Neural cell (in vitro differentiated cells): ENCODE measurements at regions not wholly inside any gene's neighbourhood (a gene's known extent, or its start where the extent isn't known, plus 50 kb on each side); places are given as distances from the start of the nearest gene placed in this dataset.

Experiments used
- H2AFZ ChIP-seq: fragments of 200-600, 300-800 bp; sonication (generic), shearing (Covaris generic); 2 replicates; pipeline ENCODE4 v1.6.0; 2014; ENCODE audit warnings: low read depth, mild to moderate bottlenecking, antibody characterized with exemption, low read length, moderate library complexity
- H3F3A ChIP-seq: fragments of 200-600 bp; shearing (Covaris generic); 2 replicates; pipeline ENCODE4 v1.6.1; 2016; ENCODE audit warnings: mild to moderate bottlenecking, moderate library complexity, mixed read lengths, antibody characterized with exemption, low read length; ENCODE audit not compliant: insufficient read depth, poor library complexity, severe bottlenecking
- H3K27ac ChIP-seq: fragments of 200-600, 300-800 bp; sonication (generic), shearing (Covaris generic); 2 replicates; pipeline ENCODE4 v1.5.1; 2014; ENCODE audit warnings: mild to moderate bottlenecking, low read length, moderate library complexity
- H3K27me3 ChIP-seq: fragments of 300-800, 200-600 bp; sonication (generic), shearing (Covaris generic); 2 replicates; pipeline ENCODE4 v1.6.0; 2014; ENCODE audit warnings: mild to moderate bottlenecking, low read depth, low read length, moderate library complexity; ENCODE audit not compliant: insufficient read depth
- H3K36me3 ChIP-seq: fragments of 300-800, 200-600 bp; sonication (generic), shearing (Covaris generic); 2 replicates; pipeline ENCODE4 v1.5.1; 2014; ENCODE audit warnings: mild to moderate bottlenecking, antibody characterized with exemption, low read length, moderate library complexity; ENCODE audit not compliant: insufficient read depth
- H3K4me2 ChIP-seq: fragments of 300-800, 200-600 bp; sonication (generic), shearing (Covaris generic); 2 replicates; pipeline ENCODE4 v1.6.0; 2014; ENCODE audit warnings: mild to moderate bottlenecking, low read length
- H3K4me3 ChIP-seq: fragments of 300-800, 200-600 bp; sonication (generic), shearing (Covaris generic); 2 replicates; pipeline ENCODE4 v1.5.1; 2014; ENCODE audit warnings: mild to moderate bottlenecking, low read length, moderate library complexity
- H3K79me2 ChIP-seq: fragments of 200-600 bp; shearing (Covaris generic); replicated peaks from 2 replicates; pipeline ENCODE4 v1.6.0; 2014; ENCODE audit warnings: mild to moderate bottlenecking, low read length, moderate library complexity; ENCODE audit not compliant: insufficient read depth
- H3K9ac ChIP-seq: fragments of 300-800, 200-600 bp; sonication (generic), shearing (Covaris generic); 2 replicates; pipeline ENCODE4 v1.6.1; 2016; ENCODE audit warnings: mild to moderate bottlenecking, low read length, mixed read lengths
- H3K9me2 ChIP-seq: fragments of 200-600 bp; shearing (Covaris generic); 2 replicates; pipeline ENCODE4 v1.6.1; 2016; ENCODE audit warnings: mild to moderate bottlenecking, low read length, mixed read lengths; ENCODE audit not compliant: insufficient read depth
- H3K9me3 ChIP-seq: fragments of 200-600, 300-800 bp; sonication (generic), shearing (Covaris generic); 2 replicates; pipeline ENCODE4 v1.6.1; 2016; ENCODE audit warnings: mild to moderate bottlenecking, mixed run types, low read length, moderate library complexity, mixed read lengths
- H4K20me1 ChIP-seq: fragments of 200-600 bp; shearing (Covaris generic); 2 replicates; pipeline ENCODE4 v1.6.1; 2016; ENCODE audit warnings: mild to moderate bottlenecking, mixed run types; ENCODE audit not compliant: insufficient read depth
- EP300 ChIP-seq: fragments of 450-650 bp; conservative IDR thresholded peaks from 2 replicates; pipeline ENCODE4 v1.6.1; 2014; ENCODE audit warnings: antibody characterized with exemption, mild to moderate bottlenecking, moderate library complexity; ENCODE audit not compliant: poor library complexity, severe bottlenecking
- EZH2 ChIP-seq: fragments of 200-600, 300-800 bp; shearing (Covaris generic), sonication (generic); IDR thresholded peaks from 2 replicates; pipeline ENCODE4 v1.6.1; 2014; ENCODE audit warnings: antibody characterized with exemption, low read length, borderline replicate concordance, mild to moderate bottlenecking; ENCODE audit not compliant: insufficient read depth, poor library complexity, severe bottlenecking
- MXI1 ChIP-seq: fragments of 450-650 bp; conservative IDR thresholded peaks from 2 replicates; pipeline ENCODE4 v1.6.1; 2014; ENCODE audit warnings: antibody characterized with exemption, mild to moderate bottlenecking; ENCODE audit not compliant: poor library complexity, severe bottlenecking
- POLR2AphosphoS5 ChIP-seq: IDR thresholded peaks from 2 replicates; pipeline ENCODE4 v1.6.1; 2012
- RAD21 ChIP-seq: fragments of 450-650 bp; conservative IDR thresholded peaks from 2 replicates; pipeline ENCODE4 v1.6.1; 2014; ENCODE audit warnings: antibody characterized with exemption, mild to moderate bottlenecking, moderate library complexity
- REST ChIP-seq: IDR thresholded peaks from 2 replicates; pipeline ENCODE4 v1.6.1; 2012; ENCODE audit warnings: borderline replicate concordance
- SMC3 ChIP-seq: fragments of 450-650 bp; conservative IDR thresholded peaks from 2 replicates; pipeline ENCODE4 v1.6.1; 2014; ENCODE audit warnings: antibody characterized with exemption, mild to moderate bottlenecking, moderate library complexity; ENCODE audit not compliant: poor library complexity
- TAF1 ChIP-seq: IDR thresholded peaks from 2 replicates; pipeline ENCODE4 v1.6.1; 2012; ENCODE audit warnings: low read depth
- TF ChIP-seq, protein P1 (sequence below): fragments of 450-650 bp; IDR thresholded peaks from 2 replicates; pipeline ENCODE4 v1.5.1; 2014; ENCODE audit warnings: antibody characterized with exemption, mild to moderate bottlenecking, moderate library complexity; ENCODE audit not compliant: poor library complexity, severe bottlenecking

GRCh38 chr4:140251571-140251970, 97.6 kb upstream of the MAML3 start:
- H3K4me3 ChIP-seq = no peak overlapping the region
- H4K20me1 ChIP-seq = no peaks in the 10 kb centered on the region
- H3F3A ChIP-seq = no peaks in the 10 kb centered on the region
- H3K79me2 ChIP-seq = no peaks in the 10 kb centered on the region
- H3K36me3 ChIP-seq = no peaks in the 10 kb centered on the region
- no peak overlapping the region for H3K4me2 ChIP-seq
- H3K9ac ChIP-seq = no peak overlapping the region
- H3K27ac ChIP-seq = no peak overlapping the region
- H2AFZ ChIP-seq = no peak overlapping the region
- no peaks in the 10 kb centered on the region for H3K9me2 ChIP-seq
- no peaks in the 10 kb centered on the region for H3K27me3 ChIP-seq
- no peaks in the 10 kb centered on the region for H3K9me3 ChIP-seq
- no peak for TF ChIP-seq RAD21
- no peak for TF ChIP-seq EZH2
- no peak for TF ChIP-seq SMC3
- TF ChIP-seq TAF1 = no peak
- TF ChIP-seq MXI1 = no peak
- TF ChIP-seq REST = no peak
- TF ChIP-seq POLR2AphosphoS5 = no peak
- TF ChIP-seq EP300 = no peak
- TF ChIP-seq, protein P1, sequence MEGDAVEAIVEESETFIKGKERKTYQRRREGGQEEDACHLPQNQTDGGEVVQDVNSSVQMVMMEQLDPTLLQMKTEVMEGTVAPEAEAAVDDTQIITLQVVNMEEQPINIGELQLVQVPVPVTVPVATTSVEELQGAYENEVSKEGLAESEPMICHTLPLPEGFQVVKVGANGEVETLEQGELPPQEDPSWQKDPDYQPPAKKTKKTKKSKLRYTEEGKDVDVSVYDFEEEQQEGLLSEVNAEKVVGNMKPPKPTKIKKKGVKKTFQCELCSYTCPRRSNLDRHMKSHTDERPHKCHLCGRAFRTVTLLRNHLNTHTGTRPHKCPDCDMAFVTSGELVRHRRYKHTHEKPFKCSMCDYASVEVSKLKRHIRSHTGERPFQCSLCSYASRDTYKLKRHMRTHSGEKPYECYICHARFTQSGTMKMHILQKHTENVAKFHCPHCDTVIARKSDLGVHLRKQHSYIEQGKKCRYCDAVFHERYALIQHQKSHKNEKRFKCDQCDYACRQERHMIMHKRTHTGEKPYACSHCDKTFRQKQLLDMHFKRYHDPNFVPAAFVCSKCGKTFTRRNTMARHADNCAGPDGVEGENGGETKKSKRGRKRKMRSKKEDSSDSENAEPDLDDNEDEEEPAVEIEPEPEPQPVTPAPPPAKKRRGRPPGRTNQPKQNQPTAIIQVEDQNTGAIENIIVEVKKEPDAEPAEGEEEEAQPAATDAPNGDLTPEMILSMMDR = no peak

DNA sequence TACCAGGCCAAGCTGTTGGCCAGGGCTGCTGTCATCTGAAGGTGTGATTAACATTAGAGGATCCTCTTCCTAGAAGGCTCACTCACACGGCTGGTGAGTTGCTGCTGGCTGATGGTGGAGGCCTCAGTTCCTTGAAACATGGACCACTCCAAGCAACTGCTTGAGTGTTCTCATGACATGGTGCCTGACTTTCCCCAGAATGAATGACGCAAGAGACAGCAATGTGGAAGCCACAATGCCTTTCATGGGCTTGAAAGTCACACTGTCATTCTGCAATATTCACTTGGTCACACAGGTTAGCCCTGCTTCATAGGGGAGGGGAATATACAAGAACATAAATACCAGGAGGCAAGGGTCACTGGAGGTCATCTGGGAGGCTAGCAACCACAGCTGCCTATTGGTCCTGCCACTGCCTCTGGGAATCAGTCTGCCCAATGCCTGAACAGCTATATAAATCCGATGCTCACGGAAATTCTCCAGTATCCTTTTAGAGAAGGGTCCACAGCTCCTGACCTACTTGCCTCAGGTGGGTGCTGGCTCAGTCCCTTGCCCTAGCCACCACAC, 97.1 kb upstream of the MAML3 start:
- H3K79me2 ChIP-seq = no peaks in the 10 kb centered on the region
- H3K4me3 ChIP-seq = no peak overlapping the region
- H3K9me3 ChIP-seq = no peaks in the 10 kb centered on the region
- no peaks in the 10 kb centered on the region for H3F3A ChIP-seq
- TF ChIP-seq, protein P1 = no peak
- no peak for TF ChIP-seq REST
- TF ChIP-seq TAF1 = no peak
- no peak for TF ChIP-seq RAD21
- no peak for TF ChIP-seq EP300
- TF ChIP-seq SMC3 = no peak
- TF ChIP-seq POLR2AphosphoS5 = no peak
- no peak for TF ChIP-seq MXI1
- TF ChIP-seq EZH2 = no peak
- H4K20me1 ChIP-seq = no peaks in the 10 kb centered on the region
- no peak overlapping the region for H2AFZ ChIP-seq
- H3K27ac ChIP-seq = no peak overlapping the region
- no peaks in the 10 kb centered on the region for H3K36me3 ChIP-seq
- H3K4me2 ChIP-seq = no peak overlapping the region
- H3K9ac ChIP-seq = no peak overlapping the region
- no peaks in the 10 kb centered on the region for H3K9me2 ChIP-seq
- no peaks in the 10 kb centered on the region for H3K27me3 ChIP-seq
